GM23338 (cell line): ENCODE measurements at regions not wholly inside any gene's neighbourhood (a gene's known extent, or its start where the extent isn't known, plus 50 kb on each side); places are given as distances from the start of the nearest gene placed in this dataset.

Source experiments
- ATAC-seq: fragments of 200-7000 bp; cut with Tn5 transposase; 3 replicates; pipeline ENCODE4 v1.9.1; 2020
- DNase-seq: peaks from one replicate; pipeline ENCODE4 v3.0.0-alpha.2; 2015; ENCODE audit warnings: low spot score
- H2AFZ ChIP-seq: fragments of 200-600 bp; sonication (generic); 2 replicates; pipeline ENCODE4 v1.8.0; 2016; ENCODE audit warnings: antibody characterized with exemption, mild to moderate bottlenecking, moderate library complexity
- H3F3A ChIP-seq: fragments of 200-600 bp; sonication (generic); replicated peaks from 2 replicates; pipeline ENCODE4 v1.8.0; 2017; ENCODE audit warnings: antibody characterized with exemption, mixed run types, low read depth
- H3K27ac ChIP-seq: fragments of 200-600 bp; sonication (generic); 2 replicates; pipeline ENCODE4 v1.6.1; 2016; ENCODE audit warnings: low read depth
- H3K27me3 ChIP-seq: fragments of 200-600 bp; sonication (generic); 2 replicates; pipeline ENCODE4 v1.8.0; 2016; ENCODE audit warnings: mild to moderate bottlenecking, mixed run types, moderate library complexity; ENCODE audit not compliant: insufficient read depth
- H3K36me3 ChIP-seq: fragments of 200-600 bp; sonication (generic); 2 replicates; pipeline ENCODE4 v1.8.0; 2016; ENCODE audit warnings: mild to moderate bottlenecking; ENCODE audit not compliant: insufficient read depth
- H3K4me1 ChIP-seq: fragments of 200-600 bp; sonication (generic); 2 replicates; pipeline ENCODE4 v1.8.0; 2016; ENCODE audit warnings: mild to moderate bottlenecking, moderate library complexity; ENCODE audit not compliant: insufficient read depth
- H3K4me2 ChIP-seq: fragments of 200-600 bp; sonication (generic); 2 replicates; pipeline ENCODE4 v1.7.1; 2017; ENCODE audit warnings: mixed run types
- H3K4me3 ChIP-seq: fragments of 200-600 bp; sonication (generic); 2 replicates; pipeline ENCODE4 v1.6.1; 2016; ENCODE audit warnings: mixed run types
- H3K79me2 ChIP-seq: fragments of 200-600 bp; sonication (generic); replicated peaks from 2 replicates; pipeline ENCODE4 v1.8.0; 2017; ENCODE audit warnings: mild to moderate bottlenecking; ENCODE audit not compliant: insufficient read depth
- H3K9me2 ChIP-seq: fragments of 200-600 bp; sonication (generic); 2 replicates; pipeline ENCODE4 v1.8.0; 2017; ENCODE audit not compliant: insufficient read depth
- H4K20me1 ChIP-seq: fragments of 200-600 bp; sonication (generic); replicated peaks from 2 replicates; pipeline ENCODE4 v1.8.0; 2017; ENCODE audit warnings: mild to moderate bottlenecking; ENCODE audit not compliant: insufficient read depth
- H3K27ac Mint-ChIP-seq: 2 replicates; pipeline ENCODE4 v1.8.0; 2020; ENCODE audit warnings: inconsistent platforms, mild to moderate bottlenecking, moderate library complexity, mixed read lengths
- H3K27me3 Mint-ChIP-seq: 3 replicates; pipeline ENCODE4 v1.8.0; 2022; ENCODE audit warnings: low read depth, mild to moderate bottlenecking, moderate library complexity, mixed read lengths, inconsistent platforms; ENCODE audit not compliant: insufficient read depth, poor library complexity
- H3K36me3 Mint-ChIP-seq: 3 replicates; pipeline ENCODE4 v1.8.0; 2021; ENCODE audit warnings: low read depth, mild to moderate bottlenecking, inconsistent platforms, moderate library complexity, mixed read lengths
- H3K4me1 Mint-ChIP-seq: 3 replicates; pipeline ENCODE4 v1.8.0; 2020; ENCODE audit warnings: mild to moderate bottlenecking, inconsistent platforms, mixed read lengths
- H3K4me3 Mint-ChIP-seq: 3 replicates; pipeline ENCODE4 v1.8.0; 2021; ENCODE audit warnings: moderate library complexity, mild to moderate bottlenecking, inconsistent platforms, mixed read lengths
- H3K9me3 Mint-ChIP-seq: 3 replicates; pipeline ENCODE4 v1.8.0; 2020; ENCODE audit warnings: moderate library complexity, mild to moderate bottlenecking, inconsistent platforms, mixed read lengths
- CTCF ChIP-seq, 2 experiments: fragments of 200-600 bp in 1 of 2; sonication (generic) in 1 of 2; conservative IDR thresholded peaks; 2 replicates each; pipeline versions ENCODE4 v1.5.1 to v1.6.1; 2016 to 2017; ENCODE audit warnings: antibody characterized with exemption in 2 of 2, low read depth in 2 of 2, mild to moderate bottlenecking in 2 of 2, moderate library complexity in 1 of 2
- ETS1 ChIP-seq: IDR thresholded peaks from 2 replicates; pipeline ENCODE4 v1.6.1; 2016; ENCODE audit warnings: antibody characterized with exemption
- EZH2 ChIP-seq: fragments of 200-600 bp; sonication (generic); IDR thresholded peaks from one replicate; pipeline ENCODE4 v1.8.0; 2017; ENCODE audit warnings: antibody characterized with exemption, mild to moderate bottlenecking, low read depth; ENCODE audit not compliant: unreplicated experiment
- EZH2phosphoT487 ChIP-seq: fragments of 200-600 bp; sonication (generic); IDR thresholded peaks from one replicate; pipeline ENCODE4 v1.8.1; 2018; ENCODE audit warnings: antibody characterized with exemption; ENCODE audit not compliant: unreplicated experiment
- REST ChIP-seq: IDR thresholded peaks from one replicate; pipeline ENCODE4 v1.6.1; 2018; ENCODE audit warnings: antibody characterized with exemption; ENCODE audit not compliant: unreplicated experiment

- TF ChIP-seq REST (no peak), ETS1 (no peak)
Measured at GRCh38 chr19:5396963-5397362, 56.4 kb upstream of the PTPRS start (continued).

- H2AFZ ChIP-seq: no peak overlapping the region
- no peaks in the 10 kb centered on the region for H4K20me1 ChIP-seq
- Mint-ChIP-seq H3K4me3 (peak overlapping the region; percentile 50), H3K27me3 (peaks cover 11% of the 10 kb centered on the region), H3K36me3 (no peaks in the 10 kb centered on the region), H3K4me1 (peaks cover 39% of the 10 kb centered on the region), H3K27ac (no peak overlapping the region), H3K9me3 (no peaks in the 10 kb centered on the region; the same call in 2 of the 3 replicates)
- TF ChIP-seq EZH2 (no peak), EZH2phosphoT487 (no peak), CTCF (conservative IDR thresholded peaks at IDR 0.05; ENCODE audit: low read depth in 2 of 2) (0 out of 4 replicates have a peak, but pooled peaks of 1 of the 2 experiments have one; percentile 5)
- no peaks in the 10 kb centered on the region for H3K27me3 ChIP-seq
- H3K4me2 ChIP-seq: peak overlapping the region; percentile 46
- 0 out of 2 replicates have a peak overlapping the region, but pooled peaks have one; percentile 29 for H3K4me3 ChIP-seq
- peak; percentile 94 for DNase-seq
- ATAC-seq: peak; percentile 63
- peaks cover 19% of the 10 kb centered on the region for H3K4me1 ChIP-seq
- no peaks in the 10 kb centered on the region; the same call in 1 of the 2 replicates for H3F3A ChIP-seq
- no peaks in the 10 kb centered on the region for H3K79me2 ChIP-seq
- no peaks in the 10 kb centered on the region for H3K36me3 ChIP-seq
- no peak overlapping the region for H3K27ac ChIP-seq
- H3K9me2 ChIP-seq: no peaks in the 10 kb centered on the region
Measured at GRCh38 chr19:5397804-5398692, 57.2 kb upstream of the ZNRF4 start.
